HPDE6-E6E7 (cell line): ENCODE measurements at regions not wholly inside any gene's neighbourhood (a gene's known extent, or its start where the extent isn't known, plus 50 kb on each side); places are given as distances from the start of the nearest gene placed in this dataset.
"Not testable (repeated sequence)": the region's sequence is repeated elsewhere in the genome, so short reads cannot be mapped to it uniquely, and the experiment has no call there.

ENCODE experiments used
- DNase-seq: peaks from one replicate; pipeline ENCODE4 v3.0.0; 2011; ENCODE audit warnings: missing footprints; ENCODE audit errors: extremely low spot score

DNA sequence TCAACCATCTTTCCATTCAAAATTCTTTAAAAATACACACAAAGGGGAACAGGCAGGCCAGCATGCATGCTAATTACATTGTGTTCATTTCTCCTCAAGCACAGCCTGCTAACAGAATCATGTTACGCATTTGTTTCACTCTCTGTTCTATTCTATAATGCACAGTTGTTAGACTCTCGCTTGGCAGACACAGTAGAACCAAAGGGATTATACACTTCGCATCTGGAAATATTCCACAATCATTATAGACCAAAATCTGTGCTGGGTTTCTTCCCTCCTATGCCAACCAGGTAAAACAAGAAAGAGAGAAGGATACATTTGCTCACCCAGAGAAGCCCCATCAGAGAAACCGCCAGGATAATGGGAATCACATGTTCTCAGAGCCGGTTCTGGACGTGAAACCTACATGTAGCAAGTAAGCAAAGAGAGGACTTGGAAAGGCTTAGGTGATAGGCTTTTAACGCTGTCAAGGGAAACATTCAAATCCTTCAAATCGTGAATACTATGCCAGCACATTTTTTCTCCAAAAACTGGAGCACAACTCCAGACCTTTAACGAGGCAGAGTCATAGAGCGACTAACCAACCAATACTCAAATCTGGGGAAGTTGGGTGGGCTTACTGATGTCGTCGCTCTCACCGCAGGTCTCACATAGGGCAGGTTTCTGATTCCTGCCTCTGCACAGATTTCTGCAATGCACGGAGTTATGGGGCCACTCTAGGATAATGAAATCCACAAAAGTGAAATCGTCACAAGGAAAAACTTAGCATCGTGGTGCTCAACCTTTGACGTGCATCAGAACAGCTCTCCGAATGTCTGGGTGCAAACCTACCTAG is 380.5 kb upstream of the AUTS2 start:
- DNase-seq = no peak

DNA sequence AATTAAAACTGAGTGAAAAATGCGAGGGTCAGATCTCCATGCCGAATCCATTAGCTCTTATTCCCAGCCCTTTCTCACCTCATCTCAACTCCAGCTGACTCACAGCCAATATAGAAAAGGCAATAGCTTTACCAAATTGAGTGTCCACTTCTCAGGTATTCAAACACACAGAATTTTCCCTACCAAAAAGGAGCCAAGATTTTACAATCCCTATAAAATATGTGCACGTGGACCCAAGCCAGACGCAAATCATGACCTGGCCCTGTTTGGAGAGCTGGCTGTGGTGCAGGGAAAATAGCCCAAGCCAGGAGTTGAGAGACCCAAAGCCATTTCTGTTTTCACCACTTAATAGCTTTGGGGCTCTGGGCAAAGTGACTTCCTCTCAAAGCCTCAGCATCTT is 379.7 kb upstream of the AUTS2 start:
- DNase-seq = no peak

DNA sequence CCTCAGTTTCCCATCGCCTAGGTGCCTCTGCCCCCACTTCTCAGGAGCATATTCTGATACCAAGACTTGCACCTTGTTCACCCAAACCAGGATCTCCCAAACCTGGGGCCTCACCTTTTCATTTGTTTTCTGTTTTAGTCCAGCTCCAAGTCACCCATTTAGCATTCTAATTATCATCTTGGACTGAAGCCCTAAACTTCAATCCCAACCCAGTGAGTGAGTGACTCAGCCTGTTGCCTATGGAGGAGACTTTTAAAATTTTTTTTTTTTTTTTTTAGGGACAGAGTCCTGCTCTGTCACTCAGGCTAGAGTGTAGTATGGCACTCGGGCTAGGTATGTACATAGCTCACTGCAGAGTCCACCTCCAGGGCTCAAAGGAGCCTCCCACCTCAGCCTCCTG is 378.9 kb upstream of the AUTS2 start:
- no peak for DNase-seq

DNA sequence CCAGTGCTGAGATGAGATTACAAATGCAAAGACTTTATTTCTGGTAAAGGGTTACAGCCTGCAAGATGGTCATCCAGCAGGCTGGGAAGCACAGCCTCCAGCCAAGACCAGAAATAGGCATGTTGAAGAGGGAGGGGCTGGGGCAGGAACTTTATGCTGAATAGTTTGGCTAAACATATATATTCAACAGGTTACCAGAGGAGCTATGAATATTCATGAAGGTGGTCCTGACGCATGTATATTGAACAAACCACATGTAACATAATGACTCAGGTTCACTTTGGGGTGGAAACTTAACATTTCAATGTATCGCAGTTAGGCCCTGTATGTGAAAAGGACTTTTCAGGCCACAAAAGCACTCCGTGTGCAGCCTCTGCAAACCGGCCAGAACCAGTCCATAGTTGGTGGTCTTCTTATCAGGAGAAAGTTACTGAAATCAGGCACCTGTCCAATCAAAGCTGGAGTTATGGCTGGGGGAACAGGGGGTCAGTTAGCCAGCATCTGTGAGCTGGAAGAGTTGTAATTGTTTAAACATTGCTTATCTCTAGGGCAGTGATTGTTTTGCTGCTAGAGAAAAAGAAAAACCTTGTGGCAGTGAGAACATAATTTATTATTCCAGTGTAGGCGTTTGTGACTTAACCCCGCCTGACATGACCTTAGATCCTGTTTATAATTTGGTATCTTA is 372.9 kb upstream of the AUTS2 start:
- no peak for DNase-seq

DNA sequence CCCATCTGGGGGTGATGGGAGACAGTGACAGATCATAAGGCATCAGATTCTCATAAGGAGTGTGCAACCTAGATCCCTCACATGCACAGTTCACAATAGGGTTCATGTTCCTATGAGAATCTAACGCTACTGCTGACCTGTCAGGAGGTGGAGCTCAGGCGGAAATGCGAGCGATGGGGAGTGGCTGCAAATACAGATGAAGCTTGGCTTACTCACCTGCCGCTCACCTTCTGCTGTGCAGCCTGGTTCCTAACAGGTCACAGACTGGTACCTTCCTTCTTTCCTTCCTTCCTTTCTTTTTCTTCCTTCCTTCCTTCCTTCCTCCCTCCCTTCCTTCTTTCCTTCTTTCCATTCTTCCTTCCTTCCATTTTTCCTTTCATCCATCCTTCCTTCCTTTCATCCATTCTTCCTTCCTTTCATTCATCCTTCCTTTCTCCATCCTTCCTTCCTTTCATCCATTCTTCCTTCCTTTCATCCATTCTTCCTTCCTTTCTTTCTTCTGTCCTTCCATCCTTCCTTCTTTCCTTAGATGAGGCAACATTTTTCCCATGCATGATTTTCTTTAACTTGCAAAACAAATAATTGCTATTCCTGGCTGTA is 370.0 kb upstream of the AUTS2 start:
- DNase-seq = no peak

DNA sequence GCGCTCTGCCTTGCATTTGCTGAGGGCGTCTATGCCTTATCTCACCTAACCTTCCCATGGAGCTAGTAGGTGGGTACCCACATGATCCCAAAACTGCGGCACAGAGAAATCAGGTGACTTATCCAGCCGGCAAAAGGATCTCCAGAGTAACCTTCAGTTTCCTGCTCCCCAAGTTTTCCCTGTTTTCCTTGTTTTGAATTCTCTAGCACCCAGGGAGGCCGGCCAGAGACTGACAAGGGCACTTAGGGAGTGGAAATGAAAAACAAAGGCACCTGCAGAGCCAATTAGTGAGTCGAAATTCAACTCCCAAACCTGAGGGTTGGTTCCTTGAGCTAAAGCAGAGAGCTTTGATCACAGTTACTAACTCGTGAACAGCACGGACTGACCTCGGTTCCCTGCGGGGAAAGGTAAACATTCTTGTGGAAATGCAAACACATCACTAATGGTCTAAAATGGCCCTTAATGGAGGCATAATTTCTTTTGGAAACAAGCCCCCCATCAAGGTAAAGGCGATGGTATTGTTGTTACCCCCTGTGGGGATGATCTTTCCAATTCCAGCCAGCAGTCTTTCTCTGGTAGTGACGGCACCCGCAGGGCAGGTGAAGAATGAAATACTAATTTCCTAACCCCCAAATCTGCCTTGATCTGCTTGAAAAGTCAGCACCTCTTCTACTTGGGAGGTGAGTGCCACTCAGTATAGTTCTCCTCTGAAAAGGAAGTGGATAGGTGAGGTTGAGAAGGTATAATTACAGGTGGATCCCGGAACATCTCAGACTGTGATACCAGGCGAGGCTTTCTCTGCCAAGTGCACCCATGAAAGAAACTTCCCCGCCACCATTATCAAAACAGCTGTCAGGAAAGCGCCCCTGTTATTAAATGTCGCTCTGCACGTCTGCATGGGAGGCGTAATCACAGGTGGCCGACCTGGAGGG is 365.6 kb upstream of the AUTS2 start:
- no peak for DNase-seq

DNA sequence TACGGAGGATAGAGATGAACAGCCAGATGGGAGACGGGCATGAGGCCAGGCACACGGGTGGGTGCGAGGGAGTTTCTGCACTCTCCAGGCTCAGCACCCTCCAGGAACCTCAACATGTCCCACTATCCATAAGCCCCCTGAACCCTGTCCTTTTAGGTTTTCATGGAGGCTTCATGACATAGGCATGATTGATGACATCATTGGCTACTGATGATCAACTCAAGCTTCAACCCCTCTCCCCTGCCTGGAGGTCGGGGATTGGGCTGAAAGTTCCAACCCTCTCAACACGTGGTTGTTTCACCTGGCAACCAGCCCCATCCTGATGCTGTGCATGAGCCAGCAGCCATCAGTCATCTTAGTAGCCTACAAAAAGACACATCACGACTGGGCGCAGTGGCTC is 360.7 kb upstream of the AUTS2 start:
- DNase-seq = no peak

DNA sequence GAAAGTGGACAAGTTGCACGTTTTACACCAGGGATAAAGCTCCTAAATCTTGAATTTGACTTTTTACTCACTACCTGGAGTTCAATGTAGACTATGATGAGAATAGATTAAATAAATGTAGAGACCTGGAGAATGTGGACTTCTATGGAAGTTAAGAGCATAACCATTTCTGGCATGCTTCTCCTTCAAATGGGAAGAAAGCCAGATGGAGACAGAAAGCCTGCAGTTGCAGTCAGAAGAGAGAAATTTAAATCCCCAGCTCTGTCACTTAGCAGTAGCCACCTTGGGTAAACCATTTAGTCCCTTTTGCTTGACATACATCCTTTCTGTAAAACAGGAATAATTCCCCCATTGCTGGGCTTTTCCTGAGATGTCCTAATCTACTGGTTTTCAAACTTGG is 355.3 kb upstream of the AUTS2 start:
- DNase-seq = no peak

DNA sequence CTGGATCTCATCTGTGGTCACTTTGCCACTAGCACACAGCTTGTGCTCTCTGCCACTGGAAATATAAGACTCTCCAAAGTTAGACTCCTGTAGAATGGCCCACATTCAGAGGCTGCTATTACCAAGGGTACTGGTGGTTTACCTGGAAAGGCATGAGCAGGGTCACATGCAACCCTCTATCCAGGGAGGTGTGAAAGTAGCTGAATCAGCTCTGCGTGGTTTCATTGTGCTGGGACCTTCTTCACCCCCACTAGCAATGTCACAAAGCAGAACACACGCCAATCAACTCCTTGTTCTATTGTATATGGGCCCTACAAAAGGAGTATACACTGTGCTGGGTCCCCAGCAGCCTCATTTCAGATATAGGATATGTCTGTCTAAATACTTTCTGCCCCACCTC is 353.6 kb upstream of the AUTS2 start:
- DNase-seq = no peak

DNA sequence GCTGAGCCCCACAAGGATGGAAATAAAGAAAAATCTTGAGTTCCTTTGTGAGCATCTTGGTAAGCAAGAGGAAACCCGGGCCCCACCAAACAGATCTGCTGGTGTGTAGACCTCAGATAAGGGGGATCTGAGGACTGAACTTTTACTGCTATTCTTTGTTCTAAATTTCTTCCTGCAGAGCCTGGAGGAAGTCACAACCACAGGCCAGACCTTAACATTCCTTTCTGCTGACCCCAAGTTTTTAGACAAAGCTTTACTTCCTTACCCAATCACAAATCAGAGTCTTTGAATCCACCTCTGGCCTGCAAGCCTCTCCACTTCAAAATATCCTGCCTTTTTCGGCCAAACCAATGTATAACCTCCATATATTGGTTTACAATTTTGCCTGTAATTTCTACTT is 352.6 kb upstream of the AUTS2 start:
- no peak for DNase-seq

DNA sequence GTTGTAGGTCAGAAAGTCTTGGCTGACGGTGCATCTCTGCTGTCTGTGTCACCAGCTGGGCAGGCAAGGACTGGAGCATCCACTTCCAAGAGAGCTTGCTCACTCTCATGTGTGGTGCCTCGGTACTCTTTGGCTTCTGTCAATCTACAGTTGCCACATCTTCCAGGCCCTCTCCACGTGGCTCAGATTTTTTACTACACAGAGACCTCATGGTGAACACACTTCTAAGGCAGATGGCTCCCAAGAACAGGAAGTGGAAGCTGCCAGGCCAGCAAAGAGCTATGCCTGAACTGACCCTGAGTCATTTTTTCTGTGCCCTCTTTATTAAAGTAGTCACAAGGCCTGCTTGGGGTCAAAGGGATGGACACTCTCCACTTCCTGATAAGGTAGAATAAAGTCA is 351.5 kb upstream of the AUTS2 start:
- no peak for DNase-seq

DNA sequence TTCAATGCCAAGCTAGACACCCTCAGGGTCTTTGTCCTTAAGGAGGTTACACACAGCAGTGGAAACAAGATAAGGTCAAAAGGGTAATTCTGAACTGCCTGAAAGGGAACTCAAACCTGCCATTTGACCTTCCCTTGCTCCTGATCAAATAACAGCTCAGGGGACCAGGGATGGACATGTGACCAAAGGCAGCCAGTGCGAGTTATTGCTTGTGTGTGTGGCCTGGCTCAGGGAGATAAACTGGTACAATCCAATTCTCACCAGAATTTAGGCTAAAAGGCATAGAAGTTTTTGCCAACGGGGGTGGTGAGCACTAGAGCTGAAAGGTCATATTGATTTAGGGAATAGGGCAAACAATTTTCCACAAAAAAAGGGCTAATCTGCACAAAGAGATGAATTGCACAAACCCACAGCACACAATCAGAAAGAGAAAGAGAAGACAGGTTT is 349.9 kb upstream of the AUTS2 start:
- not testable (repeated sequence) for DNase-seq

DNA sequence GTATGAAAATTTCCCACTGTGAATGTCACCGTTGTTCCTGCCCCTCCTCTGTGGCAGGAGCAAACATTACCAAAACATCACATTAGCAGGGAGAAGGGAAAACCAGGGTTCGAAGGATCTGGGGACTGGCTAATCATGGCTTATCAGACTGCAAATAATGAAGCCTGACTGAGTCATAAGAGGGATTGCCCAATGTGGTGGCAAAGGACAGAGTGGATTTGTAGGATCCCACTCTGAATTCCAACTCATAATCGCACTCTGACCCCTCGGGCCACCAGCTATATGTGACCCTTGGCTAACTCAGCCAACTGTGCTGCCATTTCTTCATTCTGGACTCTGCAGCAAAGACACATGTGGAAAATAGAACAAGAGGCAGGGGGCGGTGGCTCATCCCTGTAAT is 347.3 kb upstream of the AUTS2 start:
- no peak for DNase-seq

DNA sequence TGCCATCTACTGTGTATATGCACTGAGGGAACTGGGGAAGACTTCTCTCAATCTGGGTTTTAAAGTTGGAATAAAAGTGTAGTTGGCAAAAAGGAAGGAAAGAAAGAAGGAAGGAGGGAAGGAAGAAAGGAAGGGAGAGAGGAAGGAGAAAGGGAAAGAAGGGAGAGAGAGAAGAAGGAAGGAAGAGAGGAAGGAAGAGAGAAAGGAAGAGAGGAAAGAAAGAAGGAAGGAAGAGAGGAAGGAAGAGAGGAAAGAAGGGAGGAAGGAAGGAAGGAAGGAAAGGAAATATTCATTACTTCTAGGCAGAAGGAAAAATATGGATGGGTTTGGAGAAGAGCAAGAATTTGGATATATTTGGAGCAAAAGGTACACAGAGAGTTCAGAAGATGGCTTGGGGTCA is 343.6 kb upstream of the AUTS2 start:
- no peak for DNase-seq

DNA sequence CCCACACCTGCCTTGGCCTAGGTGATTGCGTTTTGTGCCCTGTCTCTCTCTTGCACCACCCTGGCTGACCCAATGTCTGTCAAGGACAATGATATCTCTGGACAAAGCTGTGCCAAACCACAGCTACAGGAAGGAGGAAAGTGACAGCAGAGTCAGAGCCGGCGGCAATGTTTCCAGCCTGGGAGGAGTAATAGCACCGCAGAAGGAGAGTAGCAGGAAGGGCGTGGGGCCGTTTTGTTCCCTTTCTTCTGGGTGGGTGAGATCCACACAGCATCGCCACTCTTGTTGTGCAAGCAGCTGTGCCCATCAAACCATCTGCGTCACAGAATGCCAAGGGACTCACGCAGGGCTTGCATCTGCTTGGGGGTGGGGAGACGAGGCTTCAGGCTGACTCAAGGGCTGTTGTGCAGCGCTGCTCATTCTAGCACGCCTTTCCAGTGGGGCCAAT is 341.6 kb upstream of the AUTS2 start:
- DNase-seq = no peak

DNA sequence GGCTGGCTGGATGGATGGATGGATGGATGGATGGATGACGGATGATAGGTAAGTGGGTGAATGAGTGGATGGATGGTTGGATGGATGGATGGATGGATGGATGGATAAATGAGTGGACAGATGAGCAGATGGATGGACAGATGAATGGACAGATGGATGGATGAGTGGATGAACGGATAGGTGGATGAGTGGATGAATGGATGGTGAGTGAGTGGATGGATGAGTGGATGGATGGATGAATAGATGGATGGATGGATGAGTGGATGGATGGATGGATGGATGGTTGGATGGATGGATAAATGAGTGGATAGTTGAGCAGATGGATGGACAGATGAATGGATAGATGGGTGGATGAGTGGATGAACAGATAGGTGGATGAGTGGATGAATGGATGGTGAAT is 340.7 kb upstream of the AUTS2 start:
- DNase-seq = no peak

DNA sequence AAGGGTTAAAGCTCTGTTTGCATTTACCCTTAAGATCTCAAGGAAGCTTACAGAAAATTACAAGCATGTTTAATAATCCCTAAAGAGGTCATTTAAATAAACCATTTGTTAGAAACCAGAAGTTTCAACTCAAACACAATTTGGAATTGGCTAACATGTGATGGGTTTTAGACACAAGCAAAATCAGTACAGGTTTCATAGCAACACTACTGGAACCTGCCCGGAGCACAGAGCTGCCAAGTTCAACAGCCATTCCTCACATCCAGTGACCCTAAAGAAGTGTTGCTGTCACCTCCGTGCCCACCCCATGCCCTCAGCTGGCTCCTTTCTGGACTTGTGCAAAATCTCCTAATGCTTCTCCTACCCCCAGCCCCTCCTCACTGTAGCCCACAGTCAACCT is 338.8 kb upstream of the AUTS2 start:
- DNase-seq = no peak

DNA sequence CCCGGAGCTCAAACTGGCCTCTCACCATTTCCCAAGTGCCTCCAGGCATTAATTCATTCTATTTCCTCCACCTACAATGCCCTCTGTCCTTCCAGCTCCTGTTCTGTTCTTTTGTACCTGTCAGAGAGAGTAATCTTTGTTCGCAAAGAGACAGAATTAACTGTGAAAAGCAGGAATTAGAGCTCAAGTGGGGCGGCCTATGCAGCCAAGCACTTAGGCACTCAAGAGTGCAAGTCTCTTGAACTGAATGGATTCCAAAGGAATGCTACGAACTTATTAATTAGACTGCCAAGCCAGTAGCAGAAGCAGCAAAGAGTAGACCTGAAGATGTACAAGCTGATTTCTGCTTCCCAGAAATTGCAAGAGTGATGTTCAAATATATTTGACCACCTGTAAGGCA is 338.3 kb upstream of the AUTS2 start:
- no peak for DNase-seq

DNA sequence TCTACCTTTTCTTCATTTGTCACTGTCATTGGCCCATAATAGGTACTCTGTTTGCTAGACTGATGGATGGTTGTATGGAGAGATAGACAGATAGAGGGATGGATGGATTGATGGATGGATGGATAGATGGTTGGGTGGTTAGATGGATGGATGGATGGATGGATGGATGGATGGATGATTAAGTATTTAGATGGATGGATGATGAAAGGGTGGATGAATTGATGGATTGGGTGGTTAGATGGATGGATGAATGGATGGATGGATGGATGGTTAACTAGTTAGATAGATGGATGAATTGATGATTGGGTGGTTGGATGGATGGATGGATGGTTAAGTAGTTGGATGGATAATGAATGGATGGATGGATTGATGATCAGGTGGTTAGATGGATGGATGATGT is 334.7 kb upstream of the AUTS2 start:
- DNase-seq = no peak

DNA sequence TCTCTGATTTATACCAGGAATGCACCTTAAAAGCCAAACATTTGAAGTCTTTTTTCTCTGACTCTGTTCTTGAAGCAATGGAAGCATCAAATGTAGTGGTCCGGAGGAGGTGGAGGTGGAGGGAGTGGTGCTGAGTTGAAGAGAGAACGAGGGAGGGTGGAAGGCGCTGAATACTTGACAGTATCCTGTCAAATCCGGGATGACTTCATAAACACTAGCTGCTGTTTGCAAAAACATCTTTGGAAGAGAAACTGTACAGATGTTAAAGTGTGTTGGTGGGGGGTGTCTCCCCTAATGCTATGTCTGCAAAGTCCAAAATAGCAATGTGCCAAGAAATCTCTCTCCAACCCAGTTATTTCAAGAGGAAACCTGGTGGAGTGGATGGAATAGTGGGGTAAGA is 328.5 kb upstream of the AUTS2 start:
- DNase-seq = no peak

DNA sequence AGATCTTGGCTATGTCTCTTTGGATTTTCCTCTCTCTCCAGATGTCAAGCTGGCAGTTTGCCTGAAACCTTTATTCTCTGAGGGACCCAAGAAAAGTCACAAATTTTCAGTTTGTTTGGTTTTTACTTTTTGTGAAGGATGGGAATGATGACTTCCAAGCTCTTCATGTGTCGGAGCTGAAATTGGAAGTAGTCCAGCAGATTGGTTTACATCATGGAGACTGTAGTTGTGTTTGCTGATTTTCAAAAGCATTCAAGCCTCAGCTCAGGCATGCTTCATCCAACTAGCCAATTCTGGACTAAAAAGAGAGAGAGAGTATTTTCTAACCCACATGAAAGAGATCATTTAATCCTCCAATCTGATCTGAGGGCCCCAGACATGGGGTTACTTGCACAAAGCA is 326.2 kb upstream of the AUTS2 start:
- DNase-seq = no peak
